ENCODE measurements at regions not wholly inside any gene's neighbourhood (a gene's known extent, or its start where the extent isn't known, plus 50 kb on each side); places are given as distances from the start of the nearest gene placed in this dataset.
"Not testable (repeated sequence)": the region's sequence is repeated elsewhere in the genome, so short reads cannot be mapped to it uniquely, and the experiment has no call there.

GRCh38 chr12:34233618-34234017 lies 211.3 kb downstream of the ALG10 start:
- no peaks in the 10 kb centered on the region for H3K4me1 ChIP-seq (ENCODE audit: control insufficient read depth in 1 of 2, insufficient read depth in 1 of 2, low read depth in 1 of 2, low read length in 1 of 2)
- H3K9me3 ChIP-seq: no peaks in the 10 kb centered on the region
- H3K36me3 ChIP-seq: no peaks in the 10 kb centered on the region
- TF ChIP-seq CTCF (IDR thresholded peaks at IDR 0.05): no peak
- no peaks in the 10 kb centered on the region for H3K27me3 ChIP-seq
- no peak overlapping the region for H3K27ac ChIP-seq
- H3K4me3 ChIP-seq (ENCODE audit: low read depth in 1 of 2, low read length in 1 of 2): no peak overlapping the region

- Histone ChIP-seq H3K9me3 (no peaks in the 10 kb centered on the region), H3K4me1 (ENCODE audit: control insufficient read depth in 1 of 2, insufficient read depth in 1 of 2, low read depth in 1 of 2, low read length in 1 of 2) (no peaks in the 10 kb centered on the region), H3K4me3 (ENCODE audit: low read depth in 1 of 2, low read length in 1 of 2) (no peak overlapping the region), H3K27me3 (no peaks in the 10 kb centered on the region), H3K36me3 (no peaks in the 10 kb centered on the region), H3K27ac (no peak overlapping the region)
- no peak for TF ChIP-seq CTCF (IDR thresholded peaks at IDR 0.05)
Observed at GRCh38 chr12:34236073-34236472, 213.8 kb downstream of the ALG10 start.

- no peaks in the 10 kb centered on the region for H3K4me1 ChIP-seq (ENCODE audit: control insufficient read depth in 1 of 2, insufficient read depth in 1 of 2, low read depth in 1 of 2, low read length in 1 of 2)
- no peak overlapping the region for H3K27ac ChIP-seq
- no peaks in the 10 kb centered on the region for H3K36me3 ChIP-seq
- H3K27me3 ChIP-seq: no peaks in the 10 kb centered on the region
- TF ChIP-seq CTCF (IDR thresholded peaks at IDR 0.05): no peak
- H3K9me3 ChIP-seq: no peaks in the 10 kb centered on the region
- H3K4me3 ChIP-seq (ENCODE audit: low read depth in 1 of 2, low read length in 1 of 2): no peak overlapping the region
Observed at GRCh38 chr12:34244608-34245007, 222.3 kb downstream of the ALG10 start.

- no peak overlapping the region for H3K4me3 ChIP-seq (ENCODE audit: low read depth in 1 of 2, low read length in 1 of 2)
- H3K4me1 ChIP-seq (ENCODE audit: control insufficient read depth in 1 of 2, insufficient read depth in 1 of 2, low read depth in 1 of 2, low read length in 1 of 2): no peaks in the 10 kb centered on the region
- H3K36me3 ChIP-seq: no peaks in the 10 kb centered on the region
- TF ChIP-seq CTCF (IDR thresholded peaks at IDR 0.05): no peak
- no peak overlapping the region for H3K27ac ChIP-seq
- H3K9me3 ChIP-seq: no peaks in the 10 kb centered on the region
- H3K27me3 ChIP-seq: no peaks in the 10 kb centered on the region
Observed at GRCh38 chr12:34249271-34249670, 227.0 kb downstream of the ALG10 start.

GRCh38 chr12:34251879-34252278 lies 229.6 kb downstream of the ALG10 start:
- not testable (repeated sequence) for H3K4me1 ChIP-seq (ENCODE audit: control insufficient read depth in 1 of 2, insufficient read depth in 1 of 2, low read depth in 1 of 2, low read length in 1 of 2); H3K9me3 ChIP-seq; H3K27me3 ChIP-seq; H3K27ac ChIP-seq; H3K4me3 ChIP-seq (ENCODE audit: low read depth in 1 of 2, low read length in 1 of 2); H3K36me3 ChIP-seq

- Histone ChIP-seq H3K27ac (no peak overlapping the region), H3K36me3 (no peaks in the 10 kb centered on the region), H3K4me1 (ENCODE audit: control insufficient read depth in 1 of 2, insufficient read depth in 1 of 2, low read depth in 1 of 2, low read length in 1 of 2) (no peaks in the 10 kb centered on the region), H3K4me3 (ENCODE audit: low read depth in 1 of 2, low read length in 1 of 2) (no peak overlapping the region), H3K9me3 (no peaks in the 10 kb centered on the region), H3K27me3 (no peaks in the 10 kb centered on the region)
- TF ChIP-seq CTCF (IDR thresholded peaks at IDR 0.05): no peak
Observed at GRCh38 chr12:34253674-34254073, 231.4 kb downstream of the ALG10 start.
